Stomach (tissue), 8 donors: ENCODE measurements at regions not wholly inside any gene's neighbourhood (a gene's known extent, or its start where the extent isn't known, plus 50 kb on each side); places are given as distances from the start of the nearest gene placed in this dataset.
"Not testable (repeated sequence)": the region's sequence is repeated elsewhere in the genome, so short reads cannot be mapped to it uniquely, and the experiment has no call there.

Experiments
- DNase-seq, 2 donors: peaks; one replicate each; pipeline versions ENCODE4 v3.0.0 to v3.0.0-alpha.2; 2013 to 2019
- H3K27ac ChIP-seq, 5 donors: fragments of 200-600 bp in 4 of 5; sonication (generic) in 4 of 5; one replicate each; pipeline ENCODE4 v1.5.1; 2013 to 2019; ENCODE audit warnings: mild to moderate bottlenecking in 1 of 5, moderate library complexity in 1 of 5
- H3K27me3 ChIP-seq, 3 donors: fragments of 200-600 bp; sonication (generic); one replicate each; pipeline ENCODE4 v1.5.1; 2017 to 2019; ENCODE audit warnings: mixed run types in 1 of 3
- H3K36me3 ChIP-seq, 4 donors: fragments of 200-600 bp; sonication (generic); 1 replicate in 3 of 4; 2 replicates in 1 of 4; pipeline ENCODE4 v1.5.1; 2016 to 2019
- H3K4me1 ChIP-seq, 4 donors: fragments of 200-600 bp; sonication (generic); one replicate each; pipeline ENCODE4 v1.5.1; 2016 to 2019
- H3K4me3 ChIP-seq, 4 donors: fragments of 200-600 bp; sonication (generic) in 3 of 4; one replicate each; pipeline ENCODE4 v1.5.1; 2016 to 2019; ENCODE audit warnings: mild to moderate bottlenecking in 1 of 4
- H3K9me3 ChIP-seq, 4 donors: fragments of 200-600 bp; sonication (generic); one replicate each; pipeline ENCODE4 v1.5.1; 2016 to 2019
- EP300 ChIP-seq: sonication (generic); formaldehyde crosslinking; IDR thresholded peaks from one replicate; pipeline ENCODE4 v1.6.1; 2017; ENCODE audit warnings: antibody characterized with exemption
- POLR2A ChIP-seq, 4 donors: fragments of 450-650 bp; IDR thresholded peaks; one replicate each; pipeline ENCODE4 v1.6.1; 2016; ENCODE audit warnings: antibody characterized with exemption in 4 of 4, control low read depth in 2 of 4, mild to moderate bottlenecking in 1 of 4, moderate library complexity in 1 of 4
- POLR2AphosphoS5 ChIP-seq, 3 donors: sonication (generic); formaldehyde crosslinking; IDR thresholded peaks; one replicate each; pipeline ENCODE4 v1.6.1; 2016; ENCODE audit warnings: antibody characterized with exemption in 3 of 3
- WGBS, 5 donors: extraction: QIAGEN DNeasy Blood & Tissue Kit in 3 of 5; methylation state at CpG; one replicate each; pipeline versions ENCODE4 v1.1.5 to v1.1.7; 2013 to 2018; 5-methylcytosine and 5-hydroxymethylcytosine counted together
- intact Hi-C: fragments of 100-400 bp; cut with DNase I; formaldehyde crosslinking; loops from one replicate; pipeline ENCODE4 v1.15.1; 2023; ENCODE audit warnings: low total_unique reads
- TF ChIP-seq, protein P1 (sequence below), 7 experiments: fragments of 450-650 bp in 4 of 7; fragments of 200-600 bp in 3 of 7; sonication (generic) in 3 of 7; IDR thresholded peaks; one replicate each; pipeline ENCODE4 v1.5.1; 2016 to 2019; ENCODE audit warnings: antibody characterized with exemption in 7 of 7, control low read depth in 2 of 7, mild to moderate bottlenecking in 1 of 7
- donor health status: healthy with polysubstance abuse.
- donor health status: Bipolar disorder and iron deficiency.
- donor health status: healthy.

DNA sequence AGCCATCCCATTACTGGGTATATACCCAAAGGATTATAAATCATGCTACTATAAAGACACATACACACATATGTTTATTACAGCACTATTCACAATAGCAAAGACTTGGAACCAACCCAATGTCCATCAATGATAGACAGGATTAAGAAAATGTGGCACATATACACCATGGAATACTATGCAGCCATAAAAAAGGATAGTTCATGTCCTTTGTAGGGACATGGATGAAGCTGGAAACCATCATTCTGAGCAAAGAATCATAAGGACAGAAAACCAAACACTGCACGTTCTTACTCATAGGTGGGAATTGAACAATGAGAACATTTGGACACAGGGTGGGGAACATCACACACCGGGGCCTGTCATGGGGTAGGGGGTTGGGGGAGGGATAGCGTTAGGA is 60.3 kb upstream of the NMU start:
- 87 to 99% (median 94%) methylated on average over 3 of the region's 3 CpGs for WGBS, 5 donors
- H3K4me3 ChIP-seq, H3K36me3 ChIP-seq: not testable (repeated sequence)

DNA sequence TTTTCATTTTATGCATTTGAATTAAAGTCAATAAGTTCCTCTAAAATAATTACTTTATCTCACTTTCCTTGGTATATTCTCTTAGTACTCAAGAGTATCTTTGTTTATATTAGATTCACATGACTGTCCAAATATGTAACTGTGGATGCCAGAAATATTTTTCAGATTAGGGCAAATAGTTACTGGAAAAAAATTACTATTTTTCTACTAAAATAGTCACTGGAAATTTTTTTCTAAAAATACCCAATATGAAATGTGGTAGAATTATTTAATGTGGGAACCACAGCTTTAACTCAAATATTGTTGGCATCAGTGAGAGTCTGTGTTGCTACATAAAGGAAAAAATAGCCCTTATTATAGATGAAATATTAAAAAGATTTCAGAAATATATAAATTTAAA is 70.4 kb upstream of the NMU start:
- H3K9me3 ChIP-seq = no peaks in the 10 kb centered on the region
- H3K27ac ChIP-seq = no peak overlapping the region
- no peaks in the 10 kb centered on the region for H3K36me3 ChIP-seq
- H3K4me1 ChIP-seq = no peaks in the 10 kb centered on the region
- no peaks in the 10 kb centered on the region for H3K27me3 ChIP-seq
- TF ChIP-seq EP300 (no peak), POLR2AphosphoS5 (IDR thresholded peaks at IDR 0.05) (no peak), POLR2A (IDR thresholded peaks at IDR 0.05) (no peak)
- TF ChIP-seq, protein P1, sequence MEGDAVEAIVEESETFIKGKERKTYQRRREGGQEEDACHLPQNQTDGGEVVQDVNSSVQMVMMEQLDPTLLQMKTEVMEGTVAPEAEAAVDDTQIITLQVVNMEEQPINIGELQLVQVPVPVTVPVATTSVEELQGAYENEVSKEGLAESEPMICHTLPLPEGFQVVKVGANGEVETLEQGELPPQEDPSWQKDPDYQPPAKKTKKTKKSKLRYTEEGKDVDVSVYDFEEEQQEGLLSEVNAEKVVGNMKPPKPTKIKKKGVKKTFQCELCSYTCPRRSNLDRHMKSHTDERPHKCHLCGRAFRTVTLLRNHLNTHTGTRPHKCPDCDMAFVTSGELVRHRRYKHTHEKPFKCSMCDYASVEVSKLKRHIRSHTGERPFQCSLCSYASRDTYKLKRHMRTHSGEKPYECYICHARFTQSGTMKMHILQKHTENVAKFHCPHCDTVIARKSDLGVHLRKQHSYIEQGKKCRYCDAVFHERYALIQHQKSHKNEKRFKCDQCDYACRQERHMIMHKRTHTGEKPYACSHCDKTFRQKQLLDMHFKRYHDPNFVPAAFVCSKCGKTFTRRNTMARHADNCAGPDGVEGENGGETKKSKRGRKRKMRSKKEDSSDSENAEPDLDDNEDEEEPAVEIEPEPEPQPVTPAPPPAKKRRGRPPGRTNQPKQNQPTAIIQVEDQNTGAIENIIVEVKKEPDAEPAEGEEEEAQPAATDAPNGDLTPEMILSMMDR (IDR thresholded peaks at IDR 0.05) = no peak
- no peak for DNase-seq
- H3K4me3 ChIP-seq = no peak overlapping the region
- intact Hi-C loops = no loop called here

More for the DNA sequence above, 60.3 kb upstream of the NMU start:
- intact Hi-C loops, H3K27me3 ChIP-seq, DNase-seq, H3K9me3 ChIP-seq, H3K27ac ChIP-seq, H3K4me1 ChIP-seq: not testable (repeated sequence)

GRCh38 chr4:55707507-55707906 is 71.4 kb upstream of the NMU start:
- no peaks in the 10 kb centered on the region for H3K4me1 ChIP-seq
- DNase-seq = no peak
- H3K36me3 ChIP-seq = no peaks in the 10 kb centered on the region
- H3K27me3 ChIP-seq = no peaks in the 10 kb centered on the region
- WGBS, 5 donors = 86 to 94% (median 93%) methylated on average over 5 of the region's 5 CpGs
- no peaks in the 10 kb centered on the region for H3K9me3 ChIP-seq
- no peak overlapping the region for H3K27ac ChIP-seq
- intact Hi-C loops = no loop called here
- no peak overlapping the region for H3K4me3 ChIP-seq
- TF ChIP-seq EP300 (no peak), POLR2A (IDR thresholded peaks at IDR 0.05) (no peak), POLR2AphosphoS5 (IDR thresholded peaks at IDR 0.05) (no peak)
- TF ChIP-seq, protein P1 (IDR thresholded peaks at IDR 0.05) = no peak

- H3K4me1 ChIP-seq, H3K27me3 ChIP-seq, intact Hi-C loops, H3K9me3 ChIP-seq, H3K27ac ChIP-seq, H3K4me3 ChIP-seq, DNase-seq, H3K36me3 ChIP-seq: not testable (repeated sequence)
- WGBS, 5 donors = 56 to 72% (median 61%) methylated on average over 9 to 11 of the region's 11 CpGs
Observed at GRCh38 chr4:55707991-55708390, 71.9 kb upstream of the NMU start.

DNA sequence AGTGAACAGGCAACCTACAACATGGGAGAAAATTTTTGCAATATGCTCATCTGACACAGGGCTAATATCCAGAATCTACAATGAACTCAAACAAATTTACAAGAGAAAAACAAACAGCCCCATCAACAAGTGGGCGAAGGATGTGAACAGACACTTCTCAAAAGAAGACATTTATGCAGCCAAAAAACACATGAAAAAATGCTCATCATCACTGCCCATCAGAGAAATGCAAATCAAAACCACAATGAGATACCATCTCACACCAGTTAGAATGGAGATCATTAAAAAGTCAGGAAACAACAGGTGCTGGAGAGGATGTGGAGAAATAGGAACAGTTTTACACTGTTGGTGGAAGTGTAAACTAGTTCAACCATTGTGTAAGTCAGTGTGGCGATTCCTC is 76.7 kb upstream of the NMU start:
- H3K27ac ChIP-seq, H3K4me3 ChIP-seq, H3K36me3 ChIP-seq, intact Hi-C loops, H3K27me3 ChIP-seq, H3K4me1 ChIP-seq, DNase-seq, H3K9me3 ChIP-seq: not testable (repeated sequence)
- 88 to 93% (median 89%) methylated on average over 2 of the region's 2 CpGs for WGBS, 5 donors

DNA sequence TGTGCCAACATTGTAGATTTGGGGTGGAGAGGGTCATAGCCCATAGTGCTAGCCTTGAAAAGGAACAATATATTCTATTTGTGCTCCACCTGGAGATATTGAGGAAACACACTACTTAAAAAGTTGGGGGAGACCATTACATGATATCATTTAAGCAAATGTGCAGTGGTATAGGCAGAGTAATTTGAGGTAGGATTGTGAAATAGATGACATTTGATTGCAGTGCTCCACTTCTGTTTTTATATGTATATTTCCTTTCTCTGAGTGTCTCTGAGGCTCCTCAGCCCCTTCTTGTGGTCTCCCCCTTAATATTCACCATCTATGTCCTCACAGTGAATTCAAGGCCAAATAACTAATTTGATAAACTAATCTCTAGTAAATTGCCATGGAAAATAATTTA is 85.6 kb upstream of the NMU start:
- Histone ChIP-seq H3K27me3 (no peaks in the 10 kb centered on the region), H3K4me1 (no peaks in the 10 kb centered on the region), H3K36me3 (no peaks in the 10 kb centered on the region), H3K4me3 (no peak overlapping the region), H3K9me3 (no peaks in the 10 kb centered on the region), H3K27ac (no peak overlapping the region)
- intact Hi-C loops = no loop called here
- DNase-seq = no peak
- TF ChIP-seq, protein P1 (IDR thresholded peaks at IDR 0.05) = no peak
- TF ChIP-seq POLR2AphosphoS5 (IDR thresholded peaks at IDR 0.05) (no peak), POLR2A (IDR thresholded peaks at IDR 0.05) (no peak), EP300 (no peak)
